Activated CD4-positive, alpha-beta T cell treated with anti-CD3 and anti-CD28 coated beads, Interleukin-2, Interleukin-6, amounts not matched to agents 100 ng/mL and 50 ng/mL, durations not matched to agents 16 hours and 8 hours (primary cell): ENCODE measurements at regions not wholly inside any gene's neighbourhood (a gene's known extent, or its start where the extent isn't known, plus 50 kb on each side); places are given as distances from the start of the nearest gene placed in this dataset.

Source experiments
- DNase-seq: peaks from one replicate; pipeline ENCODE4 v3.0.0-alpha.2; 2020

DNA sequence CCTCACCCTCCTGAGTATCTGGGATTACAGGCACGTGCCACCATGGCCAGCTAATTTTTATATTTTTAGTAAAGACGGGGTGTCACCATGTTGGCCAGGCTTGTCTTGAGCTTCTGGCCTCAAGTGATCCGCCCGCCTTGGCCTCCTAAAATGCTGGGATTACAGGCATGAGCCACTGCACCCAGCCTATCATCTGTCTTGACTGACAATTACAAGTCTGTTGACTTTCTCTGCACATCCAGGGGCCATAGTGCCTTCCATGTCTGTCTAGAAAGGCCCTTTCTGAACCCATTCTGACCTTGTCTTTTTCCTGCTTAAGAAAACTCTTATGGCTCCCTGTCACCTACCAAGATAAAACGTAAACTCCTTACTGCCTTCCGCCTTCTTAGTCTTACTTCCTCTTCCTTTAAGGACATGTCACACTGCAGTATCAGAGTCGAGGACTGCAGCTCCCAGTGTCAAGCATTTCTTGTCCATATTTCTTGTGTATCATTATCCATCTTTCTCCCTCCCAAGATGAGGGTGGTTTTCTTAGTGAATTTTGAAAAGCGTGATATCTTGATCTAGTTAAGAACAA lies 49.9 kb upstream of the SHB start:
- DNase-seq = no peak
